ENCODE measurements at regions not wholly inside any gene's neighbourhood (a gene's known extent, or its start where the extent isn't known, plus 50 kb on each side); places are given as distances from the start of the nearest gene placed in this dataset.

DNA sequence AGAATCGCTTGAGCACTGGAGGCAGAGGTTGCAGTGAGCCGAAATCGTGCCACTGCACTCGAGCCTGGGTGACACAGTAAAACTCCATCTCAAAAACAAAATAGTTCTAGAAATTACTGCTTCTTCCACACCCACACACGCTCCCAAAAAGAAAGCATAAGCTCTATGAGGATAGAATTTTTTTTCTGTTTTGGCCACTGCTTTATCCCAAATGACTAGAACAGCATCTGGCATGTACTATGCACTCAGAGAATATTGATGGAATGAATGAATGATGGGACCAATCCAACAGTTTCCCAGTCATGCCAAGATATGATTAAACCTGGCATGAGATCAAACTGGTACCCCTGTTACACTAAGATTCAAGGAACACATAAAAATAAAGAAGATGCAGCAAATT lies 455.4 kb upstream of the CHAC2 start:
- H3K9me2 ChIP-seq (ENCODE audit: insufficient read depth), result no peaks in the 10 kb centered on the region
- H3K9me3 ChIP-seq (ENCODE audit: insufficient read depth, low read depth), result no peaks in the 10 kb centered on the region
- H3K36me3 ChIP-seq (ENCODE audit: low read depth), result no peaks in the 10 kb centered on the region
- TSS peak; percentile 86 for BruUV-seq (replicated peaks)
- TF ChIP-seq, protein P1, sequence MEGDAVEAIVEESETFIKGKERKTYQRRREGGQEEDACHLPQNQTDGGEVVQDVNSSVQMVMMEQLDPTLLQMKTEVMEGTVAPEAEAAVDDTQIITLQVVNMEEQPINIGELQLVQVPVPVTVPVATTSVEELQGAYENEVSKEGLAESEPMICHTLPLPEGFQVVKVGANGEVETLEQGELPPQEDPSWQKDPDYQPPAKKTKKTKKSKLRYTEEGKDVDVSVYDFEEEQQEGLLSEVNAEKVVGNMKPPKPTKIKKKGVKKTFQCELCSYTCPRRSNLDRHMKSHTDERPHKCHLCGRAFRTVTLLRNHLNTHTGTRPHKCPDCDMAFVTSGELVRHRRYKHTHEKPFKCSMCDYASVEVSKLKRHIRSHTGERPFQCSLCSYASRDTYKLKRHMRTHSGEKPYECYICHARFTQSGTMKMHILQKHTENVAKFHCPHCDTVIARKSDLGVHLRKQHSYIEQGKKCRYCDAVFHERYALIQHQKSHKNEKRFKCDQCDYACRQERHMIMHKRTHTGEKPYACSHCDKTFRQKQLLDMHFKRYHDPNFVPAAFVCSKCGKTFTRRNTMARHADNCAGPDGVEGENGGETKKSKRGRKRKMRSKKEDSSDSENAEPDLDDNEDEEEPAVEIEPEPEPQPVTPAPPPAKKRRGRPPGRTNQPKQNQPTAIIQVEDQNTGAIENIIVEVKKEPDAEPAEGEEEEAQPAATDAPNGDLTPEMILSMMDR (conservative IDR thresholded peaks at IDR 0.05), result no peak
- TF ChIP-seq EZH2 (IDR thresholded peaks at IDR 0.05; ENCODE audit: low read depth), result no peak
- no peak overlapping the region for H2AFZ ChIP-seq
- H3K4me2 ChIP-seq, result no peak overlapping the region
- no peaks in the 10 kb centered on the region for H3K79me2 ChIP-seq (ENCODE audit: low read depth)
- intact Hi-C loops (cut with micrococcal nuclease; ENCODE audit: unreplicated experiment), result loop anchor here (5.0 to 10.0 kb wide), 3 partner anchors 90 to 203 kb away; no protein-coding TSS in a partner anchor
- no peaks in the 10 kb centered on the region for H4K20me1 ChIP-seq (ENCODE audit: insufficient read depth)
- CTCF ChIA-PET, result no interaction called here
- 0 out of 2 replicates have a peak, but pooled peaks cover 4% of the 10 kb centered on the region for H3F3A ChIP-seq (ENCODE audit: insufficient read depth, low read depth)
- no peak overlapping the region for H3K4me3 ChIP-seq
- POLR2A ChIA-PET (ENCODE audit: unreplicated experiment), result no interaction called here
- H3K27me3 ChIP-seq (ENCODE audit: insufficient read depth, low read depth), result no peaks in the 10 kb centered on the region
- peak overlapping the region; percentile 42 for H3K27ac ChIP-seq
- H3K4me1 ChIP-seq (replicated peaks; ENCODE audit: insufficient read depth), result peaks cover 11% of the 10 kb centered on the region
- DNase-seq, result no peak

DNA sequence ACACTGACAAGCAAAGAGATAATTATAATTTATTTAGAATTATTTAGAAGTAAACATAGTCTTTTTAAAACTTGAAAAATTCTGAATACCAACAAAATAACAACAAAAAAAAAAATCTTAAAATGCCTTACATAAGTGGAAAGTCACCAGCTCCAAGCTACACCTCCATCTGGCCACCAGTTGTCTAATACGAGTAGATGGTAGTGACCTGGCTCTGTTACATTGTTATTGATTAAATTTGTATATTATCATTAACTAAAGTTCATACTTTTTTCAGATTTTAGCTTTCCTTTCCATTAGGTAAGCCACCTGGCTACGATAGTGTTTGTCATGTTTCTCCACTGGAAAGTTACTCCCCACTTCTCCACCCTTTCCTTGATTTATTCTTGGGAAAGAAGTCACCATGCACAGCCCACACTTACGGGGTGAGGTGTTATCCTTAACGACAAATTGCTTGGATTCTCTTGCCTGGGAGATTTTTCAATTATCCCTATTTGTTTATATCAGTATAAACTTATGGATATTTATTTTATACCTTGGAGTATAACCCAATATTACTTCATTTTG lies 464.5 kb upstream of the CHAC2 start:
- Histone ChIP-seq H2AFZ (no peak overlapping the region), H3K9me2 (ENCODE audit: insufficient read depth) (no peaks in the 10 kb centered on the region), H3K79me2 (ENCODE audit: low read depth) (no peaks in the 10 kb centered on the region), H3K9me3 (ENCODE audit: insufficient read depth, low read depth) (no peaks in the 10 kb centered on the region), H3K4me3 (no peak overlapping the region), H3K27ac (no peak overlapping the region), H3K4me1 (replicated peaks; ENCODE audit: insufficient read depth) (no peaks in the 10 kb centered on the region), H4K20me1 (ENCODE audit: insufficient read depth) (no peaks in the 10 kb centered on the region), H3K4me2 (no peak overlapping the region), H3F3A (ENCODE audit: insufficient read depth, low read depth) (no peaks in the 10 kb centered on the region), H3K36me3 (ENCODE audit: low read depth) (no peaks in the 10 kb centered on the region), H3K27me3 (ENCODE audit: insufficient read depth, low read depth) (no peaks in the 10 kb centered on the region)
- no peak for DNase-seq
- no TSS peak for BruUV-seq (replicated peaks)
- intact Hi-C loops (cut with micrococcal nuclease; ENCODE audit: unreplicated experiment), result no loop called here
- TF ChIP-seq, protein P1 (conservative IDR thresholded peaks at IDR 0.05), result 0 out of 2 replicates have a peak, but pooled peaks have one; percentile 22
- no peak for TF ChIP-seq EZH2 (IDR thresholded peaks at IDR 0.05; ENCODE audit: low read depth)
- ChIA-PET CTCF (no interaction called here), POLR2A (ENCODE audit: unreplicated experiment) (interaction anchor here (0.6 kb wide), 1 partner anchor 12 kb away, joined by 5 read pairs; no protein-coding TSS in a partner anchor)

DNA sequence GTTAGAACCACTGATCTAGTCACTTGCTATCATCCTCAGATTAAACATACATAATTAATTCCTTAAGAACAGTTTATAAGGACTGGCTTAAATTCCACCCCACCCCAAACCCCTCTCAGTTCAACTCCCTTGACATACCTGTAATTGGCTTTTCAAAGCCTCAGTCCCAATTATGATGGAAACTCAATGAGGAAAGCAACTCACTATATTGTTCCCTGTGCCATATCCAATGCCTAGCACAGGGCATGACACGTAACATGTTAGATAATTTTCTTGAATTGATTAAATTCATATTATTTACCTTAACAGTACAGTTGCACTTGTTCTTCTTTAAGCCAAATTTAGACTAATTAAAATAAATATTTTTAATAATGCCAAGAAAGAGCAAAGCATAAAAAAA lies 465.1 kb upstream of the CHAC2 start:
- Histone ChIP-seq H4K20me1 (ENCODE audit: insufficient read depth) (no peaks in the 10 kb centered on the region), H3F3A (ENCODE audit: insufficient read depth, low read depth) (no peaks in the 10 kb centered on the region), H3K4me3 (no peak overlapping the region), H3K27me3 (ENCODE audit: insufficient read depth, low read depth) (no peaks in the 10 kb centered on the region), H3K4me2 (no peak overlapping the region), H2AFZ (no peak overlapping the region), H3K79me2 (ENCODE audit: low read depth) (no peaks in the 10 kb centered on the region), H3K4me1 (replicated peaks; ENCODE audit: insufficient read depth) (no peaks in the 10 kb centered on the region), H3K27ac (no peak overlapping the region), H3K9me3 (ENCODE audit: insufficient read depth, low read depth) (no peaks in the 10 kb centered on the region), H3K9me2 (ENCODE audit: insufficient read depth) (no peaks in the 10 kb centered on the region), H3K36me3 (ENCODE audit: low read depth) (no peaks in the 10 kb centered on the region)
- intact Hi-C loops (cut with micrococcal nuclease; ENCODE audit: unreplicated experiment), result no loop called here
- POLR2A ChIA-PET (ENCODE audit: unreplicated experiment), result no interaction called here
- no TSS peak for BruUV-seq (replicated peaks)
- no peak for DNase-seq
- TF ChIP-seq, protein P1 (conservative IDR thresholded peaks at IDR 0.05), result no peak
- CTCF ChIA-PET, result no interaction called here

All from PC-9 (cell line).